Heart left ventricle (tissue), 13 donors: ENCODE measurements at regions not wholly inside any gene's neighbourhood (a gene's known extent, or its start where the extent isn't known, plus 50 kb on each side); places are given as distances from the start of the nearest gene placed in this dataset.

Experiments
- POLR2A ChIP-seq, 2 donors: fragments of 450-650 bp; IDR thresholded peaks; one replicate each; pipeline ENCODE4 v1.6.1; 2017; ENCODE audit warnings: antibody characterized with exemption in 2 of 2, mild to moderate bottlenecking in 2 of 2, moderate library complexity in 2 of 2
- TF ChIP-seq, protein P1 (sequence below), 12 donors: fragments of 200-600 bp; sonication (generic) in 4 of 12; IDR thresholded peaks; one replicate each; pipeline versions ENCODE4 v1.5.0 to v1.8.0; 2018 to 2022; ENCODE audit warnings: antibody characterized with exemption in 12 of 12, mild to moderate bottlenecking in 5 of 12
- donor health status: ischemic (EF 13 %, LVEDD 7.1; RV severe dilation, severe dysfunction).
- donor health status: DM: no; HTN: yes; CAD: no.
- donor health status: DM: no; HTN: no; CAD: no.
- donor health status: ischemic (EF 25% LVEDD 6.9; RV normal size, moderate dysfunction).
- donor health status: ischemic (EF 25% LVEDD 5.7; RV mildly dilated, moderate dysfunction).
- donor health status: ischemic (EF 35%, LVEDD 5.7; RV mildly dilated, moderate dysfunction).
- donor health status: nonischemic (EF 11% LVEDD 7.7; RV severe dilation, severe dysfunction).
- donor health status: DM: yes; HTN: yes; CAD: no.
- donor health status: PGD.
- donor health status: ischemic (EF 29% LVEDD 5.4; RV normal size, mild dysfunction).
- donor health status: nonischemic (EF 23%, LVEDD 6.1; RV moderate dilation, normal function).

DNA sequence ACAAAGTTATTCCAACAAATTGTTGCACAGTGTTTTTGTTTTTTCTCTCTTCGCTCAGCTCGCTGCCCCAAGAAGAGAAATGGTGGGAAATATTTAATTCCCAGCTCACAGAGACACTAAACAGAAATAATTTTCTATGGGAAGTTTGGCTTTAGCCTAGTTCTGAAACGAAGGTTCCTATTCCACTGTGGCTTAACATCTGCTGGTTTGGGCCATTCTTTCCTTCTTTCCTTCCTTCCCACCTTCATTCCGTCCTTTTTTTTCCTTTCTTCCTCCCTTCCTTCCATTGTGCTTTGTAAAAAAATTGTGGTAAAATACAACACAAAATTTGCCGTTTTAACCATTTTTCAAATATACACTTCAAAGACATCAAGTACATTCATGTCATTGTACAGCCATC is 393.5 kb upstream of the SOX9 start:
- TF ChIP-seq, protein P1, sequence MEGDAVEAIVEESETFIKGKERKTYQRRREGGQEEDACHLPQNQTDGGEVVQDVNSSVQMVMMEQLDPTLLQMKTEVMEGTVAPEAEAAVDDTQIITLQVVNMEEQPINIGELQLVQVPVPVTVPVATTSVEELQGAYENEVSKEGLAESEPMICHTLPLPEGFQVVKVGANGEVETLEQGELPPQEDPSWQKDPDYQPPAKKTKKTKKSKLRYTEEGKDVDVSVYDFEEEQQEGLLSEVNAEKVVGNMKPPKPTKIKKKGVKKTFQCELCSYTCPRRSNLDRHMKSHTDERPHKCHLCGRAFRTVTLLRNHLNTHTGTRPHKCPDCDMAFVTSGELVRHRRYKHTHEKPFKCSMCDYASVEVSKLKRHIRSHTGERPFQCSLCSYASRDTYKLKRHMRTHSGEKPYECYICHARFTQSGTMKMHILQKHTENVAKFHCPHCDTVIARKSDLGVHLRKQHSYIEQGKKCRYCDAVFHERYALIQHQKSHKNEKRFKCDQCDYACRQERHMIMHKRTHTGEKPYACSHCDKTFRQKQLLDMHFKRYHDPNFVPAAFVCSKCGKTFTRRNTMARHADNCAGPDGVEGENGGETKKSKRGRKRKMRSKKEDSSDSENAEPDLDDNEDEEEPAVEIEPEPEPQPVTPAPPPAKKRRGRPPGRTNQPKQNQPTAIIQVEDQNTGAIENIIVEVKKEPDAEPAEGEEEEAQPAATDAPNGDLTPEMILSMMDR (IDR thresholded peaks at IDR 0.05), result no peak
- no peak for TF ChIP-seq POLR2A (IDR thresholded peaks at IDR 0.05)
